SK-N-SH (cell line): ENCODE measurements at regions not wholly inside any gene's neighbourhood (a gene's known extent, or its start where the extent isn't known, plus 50 kb on each side); places are given as distances from the start of the nearest gene placed in this dataset.

Experiments used
- CTCF ChIA-PET: fragments of 300-600, 350-600 bp; formaldehyde crosslinking; extraction: SDS; loops from one replicate; lab custom pipeline; 2021; lab: Yijun Ruan, JAX
- POLR2A ChIA-PET: fragments of 350-600 bp; sonication (Branson Sonifier 250); formaldehyde crosslinking; extraction: SDS; loops from one replicate; lab custom pipeline; 2020; ENCODE audit warnings: antibody characterized with exemption, inconsistent platforms; lab: Yijun Ruan, JAX
- DNase-seq: peaks from one replicate; pipeline ENCODE4 v3.0.0; 2012
- H2AFZ ChIP-seq: fragments of 200-600 bp; sonication (generic); 2 replicates; pipeline ENCODE4 v1.8.1; 2016; ENCODE audit warnings: antibody characterized with exemption, mild to moderate bottlenecking, low read depth
- H3F3A ChIP-seq: fragments of 200-600 bp; sonication (generic); replicated peaks from 2 replicates; pipeline ENCODE3; 2016; ENCODE audit warnings: antibody characterized with exemption, mild to moderate bottlenecking; ENCODE audit not compliant: insufficient read depth
- H3K27ac ChIP-seq, 2 experiments: fragments of 200-500 bp in 1 of 2; fragments of 200-600 bp in 1 of 2; sonication (Bioruptor generic) in 1 of 2; sonication (generic), shearing (Covaris generic) in 1 of 2; 2 replicates each; pipeline versions ENCODE4 v1.5.1 to v1.6.1; 2014 to 2016; ENCODE audit warnings: low read depth in 2 of 2, inconsistent platforms in 1 of 2, low read length in 1 of 2, mild to moderate bottlenecking in 1 of 2, mixed read lengths in 1 of 2
- H3K27me3 ChIP-seq: fragments of 200-600 bp; sonication (generic), shearing (Covaris generic); 2 replicates; pipeline ENCODE4 v1.6.1; 2016; ENCODE audit warnings: mixed run types; ENCODE audit not compliant: insufficient read depth
- H3K36me3 ChIP-seq, 2 experiments: fragments of 200-500 bp in 1 of 2; fragments of 200-600 bp in 1 of 2; sonication (Bioruptor generic) in 1 of 2; sonication (generic) in 1 of 2; replicated peaks in 1 of 2; 2 replicates each; pipeline versions ENCODE3 to v1.5.1; 2014 to 2016; ENCODE audit warnings: low read length in 1 of 2, mild to moderate bottlenecking in 1 of 2; ENCODE audit not compliant: insufficient read depth in 2 of 2, control insufficient read depth in 1 of 2
- H3K4me1 ChIP-seq, 2 experiments: fragments of 200-500 bp in 1 of 2; fragments of 200-600 bp in 1 of 2; sonication (Bioruptor generic) in 1 of 2; sonication (generic), shearing (Covaris generic) in 1 of 2; 2 replicates each; pipeline versions ENCODE4 v1.5.1 to v1.6.1; 2014 to 2016; ENCODE audit warnings: low read depth in 1 of 2, low read length in 1 of 2, mixed run types in 1 of 2; ENCODE audit not compliant: insufficient read depth in 2 of 2, control insufficient read depth in 1 of 2
- H3K4me2 ChIP-seq: fragments of 200-600 bp; sonication (generic), shearing (Covaris generic); 2 replicates; pipeline ENCODE4 v1.6.1; 2017; ENCODE audit warnings: mixed run types
- H3K4me3 ChIP-seq, 2 experiments: fragments of 200-500 bp in 1 of 2; fragments of 200-600 bp in 1 of 2; sonication (Bioruptor generic) in 1 of 2; sonication (generic), shearing (Covaris generic) in 1 of 2; 2 replicates each; pipeline versions ENCODE4 v1.5.1 to v1.8.1; 2014 to 2016; ENCODE audit warnings: low read depth in 2 of 2, inconsistent platforms in 1 of 2, low read length in 1 of 2, mild to moderate bottlenecking in 1 of 2, mixed read lengths in 1 of 2, moderate library complexity in 1 of 2
- H3K79me2 ChIP-seq: fragments of 200-600 bp; sonication (generic); 2 replicates; pipeline ENCODE4 v1.8.1; 2017; ENCODE audit warnings: mild to moderate bottlenecking; ENCODE audit not compliant: insufficient read depth
- H3K9ac ChIP-seq: fragments of 200-600 bp; sonication (generic); 2 replicates; pipeline ENCODE4 v1.6.1; 2017; ENCODE audit warnings: mixed run types
- H3K9me2 ChIP-seq: fragments of 200-600 bp; sonication (generic); 2 replicates; pipeline ENCODE4 v1.6.1; 2017; ENCODE audit warnings: mixed run types
- H3K9me3 ChIP-seq: fragments of 200-600 bp; sonication (generic); 2 replicates; pipeline ENCODE4 v1.6.1; 2017; ENCODE audit warnings: mixed run types, mild to moderate bottlenecking, moderate library complexity
- H4K20me1 ChIP-seq: fragments of 200-600 bp; sonication (generic); 2 replicates; pipeline ENCODE4 v1.6.1; 2017; ENCODE audit warnings: mild to moderate bottlenecking, mixed run types; ENCODE audit not compliant: insufficient read depth
- EP300 ChIP-seq, 2 experiments: IDR thresholded peaks; 2 replicates each; pipeline versions ENCODE4 v1.4.0 to v1.6.1; 2012; ENCODE audit warnings: borderline replicate concordance in 1 of 2, low read depth in 1 of 2, low read length in 1 of 2
- FOXM1 ChIP-seq: IDR thresholded peaks from 2 replicates; pipeline ENCODE4 v1.4.0; 2012; ENCODE audit warnings: low read depth, mild to moderate bottlenecking
- RAD21 ChIP-seq: IDR thresholded peaks from 2 replicates; pipeline ENCODE4 v1.6.1; 2012; ENCODE audit warnings: mild to moderate bottlenecking, low read length
- SMC3 ChIP-seq: IDR thresholded peaks from 2 replicates; pipeline ENCODE4 v1.6.1; 2012; ENCODE audit warnings: low read depth, low read length, improper control_type of control experiment
- WGBS: methylation state at CpG from one replicate; pipeline ENCODE4 v1.1.6; 2017; ENCODE audit warnings: low lambda C conversion rate; 5-methylcytosine and 5-hydroxymethylcytosine counted together
- TF ChIP-seq, protein P1 (sequence below): IDR thresholded peaks from 2 replicates; pipeline ENCODE4 v1.6.1; 2012; ENCODE audit warnings: mild to moderate bottlenecking, low read depth, low read length, moderate library complexity
- TF ChIP-seq, protein P2 (sequence below): IDR thresholded peaks from 2 replicates; pipeline ENCODE4 v1.4.0; 2012; ENCODE audit warnings: low read depth, borderline replicate concordance
- TF ChIP-seq, protein P3 (sequence below): fragments of 150-350 bp; IDR thresholded peaks from 2 replicates; pipeline ENCODE4 v1.6.1; 2017; ENCODE audit warnings: antibody characterized with exemption, low read length, low read depth, borderline replicate concordance
- TF ChIP-seq, protein P4 (sequence below): fragments of 150-350 bp; IDR thresholded peaks from 2 replicates; pipeline ENCODE4 v1.6.1; 2016; ENCODE audit warnings: mild to moderate bottlenecking, low read depth, low read length
- TF ChIP-seq, protein P5 (sequence below): IDR thresholded peaks from 2 replicates; pipeline ENCODE4; 2012

DNA sequence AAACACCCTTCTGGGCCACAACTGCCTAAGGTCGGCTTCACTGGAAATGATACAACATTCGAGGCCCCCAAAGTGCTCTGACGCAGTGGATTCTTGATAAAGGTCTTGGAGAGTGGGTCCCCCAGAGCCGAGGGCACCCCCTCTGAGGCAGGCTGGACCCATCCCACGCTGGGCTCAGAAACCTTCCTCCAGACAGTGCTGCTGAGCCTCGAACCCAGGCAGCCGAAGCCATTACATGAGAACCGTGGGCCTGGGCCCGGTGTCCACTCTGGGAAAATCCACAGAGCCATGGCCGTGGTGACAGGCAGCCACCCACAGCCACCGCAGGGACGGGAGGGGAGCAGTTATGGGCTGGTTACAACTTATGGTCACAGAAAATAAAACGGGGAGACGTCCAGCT, 81.4 kb upstream of the ID2 start:
- ChIA-PET POLR2A (no interaction called here), CTCF (interaction anchor here (1.3 kb wide), 1 partner anchor 18 kb away, joined by 3 read pairs; no protein-coding TSS in a partner anchor)
- Histone ChIP-seq H2AFZ (no peak overlapping the region), H3K9ac (no peak overlapping the region), H3K9me3 (no peaks in the 10 kb centered on the region), H4K20me1 (no peaks in the 10 kb centered on the region), H3K9me2 (no peaks in the 10 kb centered on the region), H3K79me2 (no peaks in the 10 kb centered on the region), H3F3A (no peaks in the 10 kb centered on the region), H3K4me1 (no peaks in the 10 kb centered on the region; a peak in 2 of 4 replicates), H3K36me3 (no peaks in the 10 kb centered on the region), H3K27ac (no peak overlapping the region), H3K4me2 (no peak overlapping the region), H3K4me3 (no peak overlapping the region), H3K27me3 (no peaks in the 10 kb centered on the region)
- DNase-seq, result no peak
- 90% methylated on average over 14 of the region's 14 CpGs for WGBS
- TF ChIP-seq, protein P1, sequence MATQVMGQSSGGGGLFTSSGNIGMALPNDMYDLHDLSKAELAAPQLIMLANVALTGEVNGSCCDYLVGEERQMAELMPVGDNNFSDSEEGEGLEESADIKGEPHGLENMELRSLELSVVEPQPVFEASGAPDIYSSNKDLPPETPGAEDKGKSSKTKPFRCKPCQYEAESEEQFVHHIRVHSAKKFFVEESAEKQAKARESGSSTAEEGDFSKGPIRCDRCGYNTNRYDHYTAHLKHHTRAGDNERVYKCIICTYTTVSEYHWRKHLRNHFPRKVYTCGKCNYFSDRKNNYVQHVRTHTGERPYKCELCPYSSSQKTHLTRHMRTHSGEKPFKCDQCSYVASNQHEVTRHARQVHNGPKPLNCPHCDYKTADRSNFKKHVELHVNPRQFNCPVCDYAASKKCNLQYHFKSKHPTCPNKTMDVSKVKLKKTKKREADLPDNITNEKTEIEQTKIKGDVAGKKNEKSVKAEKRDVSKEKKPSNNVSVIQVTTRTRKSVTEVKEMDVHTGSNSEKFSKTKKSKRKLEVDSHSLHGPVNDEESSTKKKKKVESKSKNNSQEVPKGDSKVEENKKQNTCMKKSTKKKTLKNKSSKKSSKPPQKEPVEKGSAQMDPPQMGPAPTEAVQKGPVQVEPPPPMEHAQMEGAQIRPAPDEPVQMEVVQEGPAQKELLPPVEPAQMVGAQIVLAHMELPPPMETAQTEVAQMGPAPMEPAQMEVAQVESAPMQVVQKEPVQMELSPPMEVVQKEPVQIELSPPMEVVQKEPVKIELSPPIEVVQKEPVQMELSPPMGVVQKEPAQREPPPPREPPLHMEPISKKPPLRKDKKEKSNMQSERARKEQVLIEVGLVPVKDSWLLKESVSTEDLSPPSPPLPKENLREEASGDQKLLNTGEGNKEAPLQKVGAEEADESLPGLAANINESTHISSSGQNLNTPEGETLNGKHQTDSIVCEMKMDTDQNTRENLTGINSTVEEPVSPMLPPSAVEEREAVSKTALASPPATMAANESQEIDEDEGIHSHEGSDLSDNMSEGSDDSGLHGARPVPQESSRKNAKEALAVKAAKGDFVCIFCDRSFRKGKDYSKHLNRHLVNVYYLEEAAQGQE, result no peak
- TF ChIP-seq, protein P2, sequence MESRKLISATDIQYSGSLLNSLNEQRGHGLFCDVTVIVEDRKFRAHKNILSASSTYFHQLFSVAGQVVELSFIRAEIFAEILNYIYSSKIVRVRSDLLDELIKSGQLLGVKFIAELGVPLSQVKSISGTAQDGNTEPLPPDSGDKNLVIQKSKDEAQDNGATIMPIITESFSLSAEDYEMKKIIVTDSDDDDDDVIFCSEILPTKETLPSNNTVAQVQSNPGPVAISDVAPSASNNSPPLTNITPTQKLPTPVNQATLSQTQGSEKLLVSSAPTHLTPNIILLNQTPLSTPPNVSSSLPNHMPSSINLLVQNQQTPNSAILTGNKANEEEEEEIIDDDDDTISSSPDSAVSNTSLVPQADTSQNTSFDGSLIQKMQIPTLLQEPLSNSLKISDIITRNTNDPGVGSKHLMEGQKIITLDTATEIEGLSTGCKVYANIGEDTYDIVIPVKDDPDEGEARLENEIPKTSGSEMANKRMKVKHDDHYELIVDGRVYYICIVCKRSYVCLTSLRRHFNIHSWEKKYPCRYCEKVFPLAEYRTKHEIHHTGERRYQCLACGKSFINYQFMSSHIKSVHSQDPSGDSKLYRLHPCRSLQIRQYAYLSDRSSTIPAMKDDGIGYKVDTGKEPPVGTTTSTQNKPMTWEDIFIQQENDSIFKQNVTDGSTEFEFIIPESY, result no peak
- TF ChIP-seq RAD21 (no peak), FOXM1 (no peak), SMC3 (no peak), EP300 (IDR thresholded peaks at IDR 0.05; ENCODE audit: borderline replicate concordance in 1 of 2, low read depth in 1 of 2, low read length in 1 of 2) (no peak)
- TF ChIP-seq, protein P3, sequence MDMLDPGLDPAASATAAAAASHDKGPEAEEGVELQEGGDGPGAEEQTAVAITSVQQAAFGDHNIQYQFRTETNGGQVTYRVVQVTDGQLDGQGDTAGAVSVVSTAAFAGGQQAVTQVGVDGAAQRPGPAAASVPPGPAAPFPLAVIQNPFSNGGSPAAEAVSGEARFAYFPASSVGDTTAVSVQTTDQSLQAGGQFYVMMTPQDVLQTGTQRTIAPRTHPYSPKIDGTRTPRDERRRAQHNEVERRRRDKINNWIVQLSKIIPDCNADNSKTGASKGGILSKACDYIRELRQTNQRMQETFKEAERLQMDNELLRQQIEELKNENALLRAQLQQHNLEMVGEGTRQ, result no peak
- TF ChIP-seq, protein P4, sequence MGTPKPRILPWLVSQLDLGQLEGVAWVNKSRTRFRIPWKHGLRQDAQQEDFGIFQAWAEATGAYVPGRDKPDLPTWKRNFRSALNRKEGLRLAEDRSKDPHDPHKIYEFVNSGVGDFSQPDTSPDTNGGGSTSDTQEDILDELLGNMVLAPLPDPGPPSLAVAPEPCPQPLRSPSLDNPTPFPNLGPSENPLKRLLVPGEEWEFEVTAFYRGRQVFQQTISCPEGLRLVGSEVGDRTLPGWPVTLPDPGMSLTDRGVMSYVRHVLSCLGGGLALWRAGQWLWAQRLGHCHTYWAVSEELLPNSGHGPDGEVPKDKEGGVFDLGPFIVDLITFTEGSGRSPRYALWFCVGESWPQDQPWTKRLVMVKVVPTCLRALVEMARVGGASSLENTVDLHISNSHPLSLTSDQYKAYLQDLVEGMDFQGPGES, result no peak
- TF ChIP-seq, protein P5, sequence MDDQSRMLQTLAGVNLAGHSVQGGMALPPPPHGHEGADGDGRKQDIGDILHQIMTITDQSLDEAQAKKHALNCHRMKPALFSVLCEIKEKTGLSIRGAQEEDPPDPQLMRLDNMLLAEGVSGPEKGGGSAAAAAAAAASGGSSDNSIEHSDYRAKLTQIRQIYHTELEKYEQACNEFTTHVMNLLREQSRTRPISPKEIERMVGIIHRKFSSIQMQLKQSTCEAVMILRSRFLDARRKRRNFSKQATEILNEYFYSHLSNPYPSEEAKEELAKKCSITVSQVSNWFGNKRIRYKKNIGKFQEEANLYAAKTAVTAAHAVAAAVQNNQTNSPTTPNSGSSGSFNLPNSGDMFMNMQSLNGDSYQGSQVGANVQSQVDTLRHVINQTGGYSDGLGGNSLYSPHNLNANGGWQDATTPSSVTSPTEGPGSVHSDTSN, result no peak
